HG02678 (cell line): ENCODE measurements at regions not wholly inside any gene's neighbourhood (a gene's known extent, or its start where the extent isn't known, plus 50 kb on each side); places are given as distances from the start of the nearest gene placed in this dataset.
A peak's percentile ranks its signal among the peaks of the same experiment; 100 is the strongest.

Source experiments
- ATAC-seq: cut with Tn5 transposase; IDR thresholded peaks from one replicate; pipeline ENCODE4 v1.9.1; 2021; ENCODE audit warnings: mild to moderate bottlenecking, moderate library complexity; ENCODE audit not compliant: unreplicated experiment

GRCh38 chr2:171225989-171226388, 65.3 kb upstream of the TLK1 start:
- no peak for ATAC-seq

GRCh38 chr2:171225302-171225980, 64.7 kb upstream of the TLK1 start:
- ATAC-seq: no peak

- no peak for ATAC-seq
Observed at GRCh38 chr2:171217330-171217729, 56.6 kb upstream of the TLK1 start.

- no peak for ATAC-seq
Observed at GRCh38 chr2:171216631-171217030, 55.9 kb upstream of the TLK1 start.

GRCh38 chr2:171214093-171214492, 53.4 kb upstream of the TLK1 start:
- no peak for ATAC-seq

- ATAC-seq: peak; percentile 69
Observed at GRCh38 chr2:171210864-171211431, 50.3 kb upstream of the TLK1 start.
